Omental fat pad (tissue), 3 donors: ENCODE measurements at regions not wholly inside any gene's neighbourhood (a gene's known extent, or its start where the extent isn't known, plus 50 kb on each side); places are given as distances from the start of the nearest gene placed in this dataset.

Experiments
- ATAC-seq: fragments of 150-250 bp; one replicate; pipeline ENCODE4 v1.9.1; 2016; ENCODE audit warnings: mild to moderate bottlenecking, moderate library complexity; ENCODE audit not compliant: low FRiP score
- DNase-seq: peaks from one replicate; pipeline ENCODE4 v3.0.0-alpha.2; 2019; ENCODE audit warnings: low spot score
- TF ChIP-seq, protein P1 (sequence below), 3 donors: fragments of 450-650 bp; IDR thresholded peaks; one replicate each; pipeline ENCODE4 v1.5.1; 2016 to 2017; ENCODE audit warnings: antibody characterized with exemption in 3 of 3, mild to moderate bottlenecking in 3 of 3, moderate library complexity in 2 of 3

- TF ChIP-seq, protein P1, sequence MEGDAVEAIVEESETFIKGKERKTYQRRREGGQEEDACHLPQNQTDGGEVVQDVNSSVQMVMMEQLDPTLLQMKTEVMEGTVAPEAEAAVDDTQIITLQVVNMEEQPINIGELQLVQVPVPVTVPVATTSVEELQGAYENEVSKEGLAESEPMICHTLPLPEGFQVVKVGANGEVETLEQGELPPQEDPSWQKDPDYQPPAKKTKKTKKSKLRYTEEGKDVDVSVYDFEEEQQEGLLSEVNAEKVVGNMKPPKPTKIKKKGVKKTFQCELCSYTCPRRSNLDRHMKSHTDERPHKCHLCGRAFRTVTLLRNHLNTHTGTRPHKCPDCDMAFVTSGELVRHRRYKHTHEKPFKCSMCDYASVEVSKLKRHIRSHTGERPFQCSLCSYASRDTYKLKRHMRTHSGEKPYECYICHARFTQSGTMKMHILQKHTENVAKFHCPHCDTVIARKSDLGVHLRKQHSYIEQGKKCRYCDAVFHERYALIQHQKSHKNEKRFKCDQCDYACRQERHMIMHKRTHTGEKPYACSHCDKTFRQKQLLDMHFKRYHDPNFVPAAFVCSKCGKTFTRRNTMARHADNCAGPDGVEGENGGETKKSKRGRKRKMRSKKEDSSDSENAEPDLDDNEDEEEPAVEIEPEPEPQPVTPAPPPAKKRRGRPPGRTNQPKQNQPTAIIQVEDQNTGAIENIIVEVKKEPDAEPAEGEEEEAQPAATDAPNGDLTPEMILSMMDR (IDR thresholded peaks at IDR 0.05): no peak
- DNase-seq (no peak), ATAC-seq (no peak)
Observed at GRCh38 chr20:22080985-22081384, 375.5 kb downstream of the PAX1 start.

DNA sequence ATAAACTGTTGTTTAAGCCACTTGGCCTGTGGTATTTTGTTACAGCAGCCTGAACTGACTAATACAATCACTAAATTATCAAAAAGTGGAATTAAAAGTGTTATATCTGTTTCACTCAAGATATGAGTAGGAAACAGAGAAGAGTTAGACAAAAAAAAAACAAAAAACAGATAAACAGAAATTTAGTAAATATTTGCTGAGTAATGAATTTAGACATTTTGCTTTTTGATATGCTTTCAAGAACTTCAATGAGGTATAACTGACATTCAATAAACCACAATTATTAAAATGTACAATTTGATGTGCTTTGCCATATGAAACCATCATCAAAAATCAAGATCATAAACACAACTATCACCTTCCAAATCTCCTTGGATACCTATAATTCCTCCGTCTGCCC is 369.2 kb downstream of the PAX1 start:
- DNase-seq (no peak), ATAC-seq (no peak)
- TF ChIP-seq, protein P1 (IDR thresholded peaks at IDR 0.05): no peak

- TF ChIP-seq, protein P1 (IDR thresholded peaks at IDR 0.05): no peak
- no peak for DNase-seq
- ATAC-seq: no peak
Observed at GRCh38 chr20:22071841-22072240, 366.4 kb downstream of the PAX1 start.

DNA sequence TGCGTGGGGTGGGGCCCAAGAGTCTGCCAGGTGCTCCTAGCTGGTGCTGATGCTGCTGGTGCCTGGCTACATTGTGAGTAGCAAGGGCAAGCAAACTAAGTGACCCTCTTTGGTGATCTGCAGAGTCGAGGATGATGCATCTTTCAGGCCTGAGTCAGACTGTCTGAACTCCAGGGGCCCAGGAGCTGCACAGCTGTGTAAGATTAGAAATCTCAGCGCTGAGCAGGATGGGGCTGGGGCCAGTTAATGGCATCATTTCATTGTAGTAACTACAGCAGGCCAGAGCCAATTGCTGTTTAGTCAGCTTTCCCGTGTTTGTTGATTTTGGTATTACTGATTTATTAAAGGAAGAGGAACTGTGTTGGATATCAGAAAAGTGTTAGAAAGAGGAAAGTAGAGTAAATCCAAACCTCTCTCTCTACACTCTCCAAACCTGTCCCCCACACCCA is 365.2 kb downstream of the PAX1 start:
- TF ChIP-seq, protein P1 (IDR thresholded peaks at IDR 0.05): no peak
- DNase-seq (no peak), ATAC-seq (no peak)

- DNase-seq (no peak), ATAC-seq (no peak)
- TF ChIP-seq, protein P1 (IDR thresholded peaks at IDR 0.05): no peak
Observed at GRCh38 chr20:22063753-22064152, 358.3 kb downstream of the PAX1 start.

DNA sequence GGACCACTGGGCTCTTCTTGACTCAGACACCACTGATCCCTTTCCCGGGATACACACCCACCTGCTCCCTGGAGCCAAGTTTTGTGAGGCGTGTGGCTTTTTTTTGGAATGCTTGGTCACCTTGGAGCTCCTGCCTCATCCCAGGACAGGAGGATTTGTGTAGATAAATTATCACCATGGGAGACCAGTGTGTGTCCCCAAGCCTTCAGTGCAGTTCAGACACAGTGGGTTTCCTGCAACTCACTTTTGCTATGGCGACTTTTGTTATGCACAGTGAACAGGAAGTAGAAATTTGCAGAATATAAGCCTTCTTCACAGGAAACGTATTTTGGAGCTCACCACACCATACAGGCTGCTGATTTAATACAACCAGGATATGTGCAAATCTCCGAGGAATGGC is 357.4 kb downstream of the PAX1 start:
- TF ChIP-seq, protein P1 (IDR thresholded peaks at IDR 0.05): no peak
- ATAC-seq: no peak
- DNase-seq: no peak

DNA sequence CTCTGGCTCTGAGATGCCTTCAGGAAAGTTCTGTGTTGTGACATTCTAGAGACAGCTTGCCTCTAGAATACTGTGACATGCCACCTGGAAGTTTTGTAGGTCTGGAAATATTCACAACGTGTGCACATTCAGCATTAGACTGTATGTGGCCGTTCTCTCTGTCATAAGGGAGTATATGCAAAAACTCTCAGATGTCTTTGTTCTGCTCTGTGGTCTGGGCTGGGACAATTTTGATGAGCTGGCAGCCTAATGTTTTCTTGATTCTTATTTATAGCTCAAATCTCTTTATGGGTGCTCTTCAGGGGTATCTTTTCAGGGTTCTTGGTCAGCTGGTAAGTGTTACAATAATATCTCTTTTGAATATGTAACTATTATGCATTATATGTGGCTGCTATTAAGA is 355.1 kb downstream of the PAX1 start:
- TF ChIP-seq, protein P1 (IDR thresholded peaks at IDR 0.05): no peak
- DNase-seq: no peak
- no peak for ATAC-seq
